PC-9 (cell line): ENCODE measurements at regions not wholly inside any gene's neighbourhood (a gene's known extent, or its start where the extent isn't known, plus 50 kb on each side); places are given as distances from the start of the nearest gene placed in this dataset.

Experiments used
- BruUV-seq: library from RNA; stranded (reverse); fragments of 400-500 nt; replicated peaks from 2 replicates; lab custom pipeline; 2021; lab: Mats Ljungman, UMichigan
- CTCF ChIA-PET: fragments of 300-600 bp; sonication (Branson Sonifier 250); formaldehyde crosslinking; loops from one replicate; lab custom pipeline; 2022; ENCODE audit warnings: antibody characterized with exemption; lab: Charles Lee
- POLR2A ChIA-PET: fragments of 300-600 bp; sonication (Branson Sonifier 250); formaldehyde crosslinking; loops from one replicate; lab custom pipeline; 2022; ENCODE audit warnings: antibody characterized with exemption; ENCODE audit not compliant: unreplicated experiment; lab: Charles Lee
- DNase-seq, 2 experiments: peaks; one replicate each; pipeline versions ENCODE4 v3.0.0 to v3.0.0-alpha.2; 2015 to 2022; ENCODE audit warnings: mixed read lengths in 1 of 2
- H2AFZ ChIP-seq: fragments of 200-600 bp; sonication (generic); 2 replicates; pipeline ENCODE4 v1.8.1; 2017; ENCODE audit warnings: antibody characterized with exemption
- H3F3A ChIP-seq: fragments of 200-600 bp; sonication (generic); 2 replicates; pipeline ENCODE4 v1.8.1; 2017; ENCODE audit warnings: antibody characterized with exemption, mild to moderate bottlenecking, low read depth; ENCODE audit not compliant: insufficient read depth
- H3K27ac ChIP-seq: fragments of 200-600 bp; sonication (generic); 2 replicates; pipeline ENCODE4 v1.6.1; 2016; ENCODE audit warnings: mixed run types
- H3K27me3 ChIP-seq: fragments of 200-600 bp; sonication (generic); 2 replicates; pipeline ENCODE4 v1.6.1; 2016; ENCODE audit warnings: low read depth, mixed run types; ENCODE audit not compliant: insufficient read depth
- H3K36me3 ChIP-seq: fragments of 200-600 bp; sonication (generic); 2 replicates; pipeline ENCODE4 v1.6.1; 2016; ENCODE audit warnings: low read depth, mixed run types
- H3K4me1 ChIP-seq: fragments of 200-600 bp; sonication (generic); replicated peaks from 2 replicates; pipeline ENCODE4 v1.6.1; 2016; ENCODE audit warnings: mixed run types; ENCODE audit not compliant: insufficient read depth
- H3K4me2 ChIP-seq: fragments of 200-600 bp; sonication (generic); 2 replicates; pipeline ENCODE4 v1.6.1; 2017; ENCODE audit warnings: mixed run types
- H3K4me3 ChIP-seq: fragments of 200-600 bp; sonication (generic); 2 replicates; pipeline ENCODE4 v1.6.1; 2016; ENCODE audit warnings: mixed run types
- H3K79me2 ChIP-seq: fragments of 200-600 bp; sonication (generic); 2 replicates; pipeline ENCODE4 v1.6.1; 2017; ENCODE audit warnings: low read depth, mixed run types
- H3K9me2 ChIP-seq: fragments of 200-600 bp; sonication (generic); 2 replicates; pipeline ENCODE4 v1.8.1; 2017; ENCODE audit warnings: mild to moderate bottlenecking; ENCODE audit not compliant: insufficient read depth
- H3K9me3 ChIP-seq: fragments of 200-600 bp; sonication (generic); 2 replicates; pipeline ENCODE4 v1.8.1; 2016; ENCODE audit warnings: low read depth; ENCODE audit not compliant: insufficient read depth
- H4K20me1 ChIP-seq: fragments of 200-600 bp; sonication (generic); 2 replicates; pipeline ENCODE4 v1.8.1; 2017; ENCODE audit not compliant: insufficient read depth
- CTCF ChIP-seq: fragments of 200-600 bp; sonication (generic); conservative IDR thresholded peaks from 2 replicates; pipeline ENCODE4 v1.6.1; 2017; ENCODE audit warnings: mixed run types, antibody characterized with exemption, mild to moderate bottlenecking, moderate library complexity
- EZH2 ChIP-seq: fragments of 200-600 bp; sonication (generic); IDR thresholded peaks from 2 replicates; pipeline ENCODE4 v1.8.0; 2017; ENCODE audit warnings: antibody characterized with exemption, low read depth
- intact Hi-C: fragments of 100-400 bp; cut with micrococcal nuclease; formaldehyde crosslinking; loops from one replicate; pipeline ENCODE4 v1.10.0; 2022; ENCODE audit not compliant: unreplicated experiment

- no peaks in the 10 kb centered on the region for H3K9me2 ChIP-seq
- no peak overlapping the region for H2AFZ ChIP-seq
- H3K4me3 ChIP-seq: no peak overlapping the region
- peaks cover 31% of the 10 kb centered on the region for H3K27me3 ChIP-seq
- no peaks in the 10 kb centered on the region for H3F3A ChIP-seq
- no peak overlapping the region for H3K4me2 ChIP-seq
- no peaks in the 10 kb centered on the region for H3K79me2 ChIP-seq
- no TSS peak for BruUV-seq
- no peak overlapping the region for H3K27ac ChIP-seq
- H3K36me3 ChIP-seq: no peaks in the 10 kb centered on the region
- H3K9me3 ChIP-seq: no peaks in the 10 kb centered on the region
- H4K20me1 ChIP-seq: no peaks in the 10 kb centered on the region
- ChIA-PET POLR2A (no interaction called here), CTCF (no interaction called here)
- no peak for DNase-seq
- TF ChIP-seq EZH2 (no peak), CTCF (no peak)
- H3K4me1 ChIP-seq: no peaks in the 10 kb centered on the region
- intact Hi-C loops: no loop called here
These were observed 84.7 kb upstream of the TP53I11 start for GRCh38 chr11:45035413-45035812.

GRCh38 chr11:45036010-45036409, 85.3 kb upstream of the TP53I11 start:
- ChIA-PET CTCF (no interaction called here), POLR2A (no interaction called here)
- H3K9me3 ChIP-seq: no peaks in the 10 kb centered on the region
- no peak overlapping the region for H3K4me2 ChIP-seq
- no peaks in the 10 kb centered on the region for H3K4me1 ChIP-seq
- intact Hi-C loops: no loop called here
- BruUV-seq: no TSS peak
- no peak overlapping the region for H3K4me3 ChIP-seq
- no peaks in the 10 kb centered on the region for H3F3A ChIP-seq
- TF ChIP-seq CTCF: no peak
- TF ChIP-seq EZH2: no peak
- no peak overlapping the region for H2AFZ ChIP-seq
- H3K36me3 ChIP-seq: no peaks in the 10 kb centered on the region
- no peak overlapping the region for H3K27ac ChIP-seq
- no peaks in the 10 kb centered on the region for H4K20me1 ChIP-seq
- H3K9me2 ChIP-seq: no peaks in the 10 kb centered on the region
- no peak for DNase-seq
- H3K27me3 ChIP-seq: peaks cover 27% of the 10 kb centered on the region
- no peaks in the 10 kb centered on the region for H3K79me2 ChIP-seq

GRCh38 chr11:45036733-45037132, 86.0 kb upstream of the TP53I11 start:
- Histone ChIP-seq H3K79me2 (no peaks in the 10 kb centered on the region), H3K4me3 (no peak overlapping the region), H2AFZ (no peak overlapping the region), H3K27ac (no peak overlapping the region), H3K4me1 (no peaks in the 10 kb centered on the region), H3K9me3 (no peaks in the 10 kb centered on the region), H3K27me3 (peaks cover 19% of the 10 kb centered on the region), H3K4me2 (no peak overlapping the region), H3F3A (no peaks in the 10 kb centered on the region), H3K9me2 (no peaks in the 10 kb centered on the region), H4K20me1 (no peaks in the 10 kb centered on the region), H3K36me3 (no peaks in the 10 kb centered on the region)
- CTCF ChIA-PET: no interaction called here
- TF ChIP-seq CTCF (no peak), EZH2 (no peak)
- intact Hi-C loops: no loop called here
- DNase-seq: no peak
- POLR2A ChIA-PET: no interaction called here
- no TSS peak for BruUV-seq
